ENCODE measurements at regions not wholly inside any gene's neighbourhood (a gene's known extent, or its start where the extent isn't known, plus 50 kb on each side); places are given as distances from the start of the nearest gene placed in this dataset.

DNA sequence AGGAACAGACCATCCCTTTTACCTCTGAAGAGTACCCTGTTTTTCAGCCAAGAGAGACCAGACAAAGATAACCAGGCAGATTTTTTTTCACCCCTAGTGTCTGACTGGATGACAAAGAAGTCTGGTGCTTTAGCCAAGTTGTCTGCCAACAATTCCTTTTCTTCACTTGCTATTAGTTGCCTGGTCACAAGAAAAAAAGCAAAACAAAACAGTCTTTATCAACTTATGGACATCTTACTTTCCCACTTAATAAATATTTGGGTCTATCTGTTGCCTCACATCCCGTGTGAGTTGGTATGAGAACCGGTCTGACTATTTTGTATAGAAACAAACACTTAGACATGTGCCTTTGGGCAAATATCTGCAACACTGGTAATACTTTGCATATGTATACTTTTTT, 662.9 kb downstream of the PLPP3 start:
- H3K23me2 ChIP-seq (ENCODE audit: low read depth, low read length) = no peaks in the 10 kb centered on the region; the same call in 1 of the 2 replicates
- H2BK15ac ChIP-seq (ENCODE audit: low read length) = no peak overlapping the region
- H4K91ac ChIP-seq (replicated peaks; ENCODE audit: insufficient read length, low read length) = no peak overlapping the region
- H2BK120ac ChIP-seq (replicated peaks; ENCODE audit: low read depth, low read length) = no peak overlapping the region
- H3K4me2 ChIP-seq (ENCODE audit: insufficient read depth in 1 of 2, low read depth in 2 of 2, low read length in 2 of 2) = no peak overlapping the region
- no peak overlapping the region for H2BK12ac ChIP-seq (ENCODE audit: low read depth, low read length)
- H3K79me2 ChIP-seq (ENCODE audit: control insufficient read depth in 1 of 2, insufficient read depth in 2 of 2, low read length in 2 of 2) = no peaks in the 10 kb centered on the region
- no peak overlapping the region for H2BK20ac ChIP-seq (ENCODE audit: low read length)
- no peak overlapping the region for H2BK5ac ChIP-seq (ENCODE audit: low read depth, low read length)
- FAIRE-seq = no peak
- DNase-seq (ENCODE audit: low read depth in 1 of 2, low spot score in 2 of 2) = no peak
- no peak overlapping the region for H3K4me3 ChIP-seq (ENCODE audit: extremely low read depth in 1 of 4, insufficient read depth in 2 of 4, low read depth in 3 of 4, low read length in 4 of 4)
- ChIA-PET POLR2A (ENCODE audit: partially characterized antibody) (no interaction called here), CTCF (ENCODE audit: partially characterized antibody) (no interaction called here)
- H3K23ac ChIP-seq (ENCODE audit: insufficient read length) = no peak overlapping the region
- H3K27ac ChIP-seq (ENCODE audit: low read depth, low read length) = no peak overlapping the region
- H2AFZ ChIP-seq (ENCODE audit: low read length) = no peak overlapping the region
- WGBS, 2 experiments (ENCODE audit: extremely low coverage in 1 of 2, insufficient coverage in 1 of 2, insufficient read length in 1 of 2, insufficient replicate concordance in 2 of 2, low coverage in 1 of 2, low lambda C conversion rate in 2 of 2, missing lambda C conversion rate in 1 of 2) = 98% methylated on average over 2 of the region's 2 CpGs; no CpG with 5 or more reads in 1 of the 2 experiments
- H3K14ac ChIP-seq (ENCODE audit: insufficient read length) = no peak overlapping the region
- no peaks in the 10 kb centered on the region for H4K20me1 ChIP-seq (replicated peaks in 1 of 2; ENCODE audit: control insufficient read depth in 1 of 2, insufficient read depth in 2 of 2, low read length in 2 of 2)
- no peaks in the 10 kb centered on the region for H3K4me1 ChIP-seq (replicated peaks in 1 of 4; ENCODE audit: control insufficient read depth in 3 of 4, insufficient read depth in 4 of 4, low read length in 3 of 4)
- H3K27me3 ChIP-seq (replicated peaks in 1 of 4; ENCODE audit: control insufficient read depth in 3 of 4, extremely low read depth in 1 of 4, insufficient read depth in 3 of 4, low read length in 3 of 4) = no peaks in the 10 kb centered on the region
- H3K4ac ChIP-seq (replicated peaks; ENCODE audit: insufficient read length, low read depth, low read length) = no peak overlapping the region
- no peak overlapping the region for H2AK5ac ChIP-seq (ENCODE audit: low read depth, low read length)
- no peak overlapping the region for H4K8ac ChIP-seq (ENCODE audit: extremely low read depth, insufficient read depth, low read length)
- H3K79me1 ChIP-seq (ENCODE audit: low read depth, low read length) = no peaks in the 10 kb centered on the region
- TF ChIP-seq CREB1 (IDR thresholded peaks at IDR 0.05) (no peak), POU5F1 (IDR thresholded peaks at IDR 0.05; ENCODE audit: low read depth, low read length) (no peak), FOSL1 (IDR thresholded peaks at IDR 0.05; ENCODE audit: insufficient read depth, low read depth, low read length) (no peak), RFX5 (IDR thresholded peaks at IDR 0.05; ENCODE audit: borderline replicate concordance, low read depth, low read length) (no peak)
- H4K5ac ChIP-seq (ENCODE audit: insufficient read length, low read depth, low read length) = no peak overlapping the region
- H3K56ac ChIP-seq (replicated peaks; ENCODE audit: insufficient read length, low read depth, low read length) = no peak overlapping the region
- H3K9ac ChIP-seq (replicated peaks in 1 of 4; ENCODE audit: extremely low read depth in 1 of 4, low read depth in 3 of 4, low read length in 3 of 4) = no peak overlapping the region
- H3K36me3 ChIP-seq (ENCODE audit: control insufficient read depth in 2 of 4, insufficient read depth in 4 of 4, low read length in 3 of 4) = no peaks in the 10 kb centered on the region
- peaks cover 11 to 12% of the 10 kb centered on the region in 2 experiments; a peak in 3 of 4 replicates for H3K9me3 ChIP-seq (ENCODE audit: insufficient read depth in 2 of 2, low read depth in 1 of 2, low read length in 1 of 2)
- H3K18ac ChIP-seq (ENCODE audit: extremely low read depth, low read length) = no peak overlapping the region
